Panc1 (cell line): ENCODE measurements at regions not wholly inside any gene's neighbourhood (a gene's known extent, or its start where the extent isn't known, plus 50 kb on each side); places are given as distances from the start of the nearest gene placed in this dataset.

Experiments used
- ATAC-seq: fragments of 200-7000 bp; cut with Tn5 transposase; 2 replicates; pipeline ENCODE4 v1.9.1; 2020; ENCODE audit warnings: mild to moderate bottlenecking, moderate library complexity
- BruUV-seq: library from RNA; stranded (reverse); fragments of 400-500 nt; replicated peaks from 2 replicates; lab custom pipeline; 2021; lab: Mats Ljungman, UMichigan
- CTCF ChIA-PET: fragments of 300-600 bp; sonication (Branson Sonifier 250); formaldehyde crosslinking; loops from one replicate; lab custom pipeline; 2022; ENCODE audit warnings: antibody characterized with exemption; lab: Charles Lee
- POLR2A ChIA-PET: fragments of 300-600 bp; sonication (Branson Sonifier 250); formaldehyde crosslinking; loops from one replicate; lab custom pipeline; 2022; ENCODE audit warnings: antibody characterized with exemption; lab: Charles Lee
- DNase-seq: peaks from one replicate; pipeline ENCODE4 v3.0.0-alpha.2; 2010; ENCODE audit warnings: low read depth, low spot score
- H3K27ac ChIP-seq: 2 replicates; pipeline ENCODE4 v1.5.1; 2011; ENCODE audit warnings: mild to moderate bottlenecking, low read length, inconsistent platforms
- H3K27me3 ChIP-seq: fragments of 200-500 bp; sonication (Bioruptor generic); 2 replicates; pipeline ENCODE4 v1.6.0; 2014; ENCODE audit warnings: low read length, inconsistent platforms; ENCODE audit not compliant: control insufficient read depth, insufficient read depth
- H3K36me3 ChIP-seq: fragments of 200-500 bp; sonication (Bioruptor generic); 2 replicates; pipeline ENCODE4 v1.5.1; 2014; ENCODE audit warnings: inconsistent platforms, mild to moderate bottlenecking, low read length, moderate library complexity; ENCODE audit not compliant: control insufficient read depth, insufficient read depth
- H3K4me1 ChIP-seq: 2 replicates; pipeline ENCODE4 v1.5.1; 2011; ENCODE audit warnings: inconsistent platforms, mild to moderate bottlenecking, low read length, moderate library complexity; ENCODE audit not compliant: control insufficient read depth, insufficient read depth
- H3K4me3 ChIP-seq, 2 experiments: 2 replicates each; pipeline ENCODE4 v1.5.1; 2011 to 2012; ENCODE audit warnings: low read depth in 2 of 2, low read length in 2 of 2, mild to moderate bottlenecking in 2 of 2, inconsistent platforms in 1 of 2, moderate library complexity in 1 of 2
- H3K9me3 ChIP-seq: fragments of 200-500 bp; sonication (Bioruptor generic); 2 replicates; pipeline ENCODE4 v1.5.1; 2014; ENCODE audit warnings: low read depth, mild to moderate bottlenecking, inconsistent platforms, low read length, moderate library complexity; ENCODE audit not compliant: control insufficient read depth, insufficient read depth
- CTCF ChIP-seq: fragments of 450-650 bp; IDR thresholded peaks from 2 replicates; pipeline ENCODE4 v1.5.1; 2017; ENCODE audit warnings: mild to moderate bottlenecking
- POLR2AphosphoS5 ChIP-seq: IDR thresholded peaks from 2 replicates; pipeline ENCODE4 v1.6.1; 2012; ENCODE audit warnings: mild to moderate bottlenecking, low read depth, low read length, moderate library complexity
- REST ChIP-seq, 2 experiments: IDR thresholded peaks; 2 replicates each; pipeline ENCODE4 v1.6.1; 2011 to 2012; ENCODE audit warnings: low read depth in 2 of 2, control low read depth in 1 of 2, low read length in 1 of 2, mild to moderate bottlenecking in 1 of 2, moderate library complexity in 1 of 2; ENCODE audit not compliant: insufficient read depth in 1 of 2
- SIN3A ChIP-seq: IDR thresholded peaks from 2 replicates; pipeline ENCODE4 v1.6.1; 2012; ENCODE audit warnings: low read depth, mild to moderate bottlenecking, low read length, moderate library complexity, borderline replicate concordance; ENCODE audit not compliant: insufficient read depth
- TCF7L2 ChIP-seq: IDR thresholded peaks from 2 replicates; pipeline ENCODE4 v1.6.1; 2011; ENCODE audit warnings: mild to moderate bottlenecking, low read depth, low read length, inconsistent platforms
- in situ Hi-C: cut with HindIII; loops from 2 replicates; pipeline ENCODE4 v1.10.0; 2016; ENCODE audit warnings: low sequenced_read_pairs, low pct_unique_long_range_greater_than_20kb
- intact Hi-C: fragments of 100-400 bp; cut with micrococcal nuclease; formaldehyde crosslinking; loops from one replicate; pipeline ENCODE4 v1.10.0; 2022; ENCODE audit not compliant: unreplicated experiment

DNA sequence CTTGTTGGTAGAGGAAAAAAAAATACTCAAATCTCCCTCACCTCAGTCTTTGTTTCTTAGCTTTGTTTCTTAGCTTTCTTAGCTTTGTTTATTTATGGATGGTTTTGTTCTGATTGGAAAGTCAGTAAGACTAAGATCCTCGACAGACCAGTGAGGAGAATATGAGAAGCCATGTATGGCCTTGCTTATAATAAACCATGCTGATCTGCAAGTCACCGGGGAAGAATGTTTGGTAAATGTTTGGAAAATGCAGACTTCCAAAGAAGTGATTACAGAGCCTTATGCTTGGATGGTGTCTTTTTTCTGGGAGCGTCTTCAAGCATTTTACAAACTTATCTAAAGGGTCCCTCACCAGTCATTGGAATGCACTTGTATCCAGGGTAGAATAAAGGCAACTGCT, 90.1 kb upstream of the NOCT start:
- BruUV-seq: no TSS peak
- intact Hi-C loops: no loop called here
- ChIA-PET POLR2A (no interaction called here), CTCF (no interaction called here)
- ATAC-seq: no peak
- no peak for DNase-seq
- Histone ChIP-seq H3K4me1 (no peaks in the 10 kb centered on the region), H3K36me3 (no peaks in the 10 kb centered on the region), H3K4me3 (no peak overlapping the region), H3K27me3 (no peaks in the 10 kb centered on the region), H3K27ac (no peak overlapping the region), H3K9me3 (no peaks in the 10 kb centered on the region)
- no peak for TF ChIP-seq CTCF
- no peak for TF ChIP-seq TCF7L2
- TF ChIP-seq REST (IDR thresholded peaks at IDR 0.05; ENCODE audit: insufficient read depth in 1 of 2, low read depth in 2 of 2, low read length in 1 of 2): no peak
- no peak for TF ChIP-seq SIN3A
- in situ Hi-C loops: no loop called here

DNA sequence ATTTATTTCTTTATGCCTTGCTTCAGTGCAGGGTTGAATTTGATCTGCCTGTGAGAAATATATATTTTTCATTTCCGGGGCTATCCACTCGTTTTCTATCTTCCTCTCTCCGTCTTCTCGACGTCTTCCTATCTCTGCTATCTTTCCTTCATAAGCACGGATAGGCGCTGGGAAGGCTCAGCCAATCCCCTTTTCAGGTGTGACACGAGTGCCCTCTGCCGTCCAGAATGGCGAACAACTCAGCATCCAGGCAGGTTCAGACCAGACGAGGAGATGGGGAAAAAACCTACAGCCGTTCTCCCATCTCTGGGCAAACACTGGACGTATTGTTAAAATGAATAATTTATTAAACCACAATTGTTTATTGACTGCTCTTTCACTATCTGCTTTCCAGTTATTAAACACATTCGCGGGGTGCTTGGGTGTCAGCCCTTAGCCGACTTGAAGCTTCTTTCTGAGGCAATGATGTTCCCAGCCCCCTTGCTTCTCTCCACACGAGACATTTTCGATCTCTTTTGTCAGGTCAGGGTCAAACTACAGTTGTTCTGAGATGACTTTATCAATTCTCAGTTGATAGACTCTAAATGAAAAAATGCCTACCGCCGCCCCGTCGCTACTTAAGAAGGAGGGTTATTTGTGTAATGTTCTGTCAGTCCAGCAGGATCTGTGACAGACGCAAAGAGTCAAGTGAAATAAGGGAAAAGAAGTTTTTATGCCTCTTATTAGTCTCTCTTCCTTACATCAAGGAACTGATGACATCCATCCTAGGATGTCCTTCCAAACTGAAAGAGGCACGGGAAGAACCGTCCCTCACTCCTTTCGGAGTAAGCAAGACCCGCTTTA, 96.3 kb upstream of the NOCT start:
- ChIA-PET CTCF (interaction anchor here (0.6 to 0.7 kb wide), 2 partner anchors 360 to 823 kb away, joined by 3 to 6 read pairs; no protein-coding TSS in a partner anchor), POLR2A (no interaction called here)
- intact Hi-C loops (no loop called here), in situ Hi-C loops (no loop called here)
- Histone ChIP-seq H3K27me3 (no peaks in the 10 kb centered on the region), H3K9me3 (no peaks in the 10 kb centered on the region), H3K27ac (no peak overlapping the region), H3K4me1 (no peaks in the 10 kb centered on the region), H3K4me3 (0 out of 4 replicates have a peak overlapping the region, but pooled peaks of 1 of the 2 experiments have one; percentile 7), H3K36me3 (no peaks in the 10 kb centered on the region)
- ATAC-seq (peak; percentile 97), DNase-seq (no peak)
- no TSS peak for BruUV-seq
- no peak for TF ChIP-seq TCF7L2
- TF ChIP-seq CTCF: peak; percentile 82
- TF ChIP-seq POLR2AphosphoS5: no peak
